ENCODE measurements at regions not wholly inside any gene's neighbourhood (a gene's known extent, or its start where the extent isn't known, plus 50 kb on each side); places are given as distances from the start of the nearest gene placed in this dataset.
A peak's percentile ranks its signal among the peaks of the same experiment; 100 is the strongest.

DNA sequence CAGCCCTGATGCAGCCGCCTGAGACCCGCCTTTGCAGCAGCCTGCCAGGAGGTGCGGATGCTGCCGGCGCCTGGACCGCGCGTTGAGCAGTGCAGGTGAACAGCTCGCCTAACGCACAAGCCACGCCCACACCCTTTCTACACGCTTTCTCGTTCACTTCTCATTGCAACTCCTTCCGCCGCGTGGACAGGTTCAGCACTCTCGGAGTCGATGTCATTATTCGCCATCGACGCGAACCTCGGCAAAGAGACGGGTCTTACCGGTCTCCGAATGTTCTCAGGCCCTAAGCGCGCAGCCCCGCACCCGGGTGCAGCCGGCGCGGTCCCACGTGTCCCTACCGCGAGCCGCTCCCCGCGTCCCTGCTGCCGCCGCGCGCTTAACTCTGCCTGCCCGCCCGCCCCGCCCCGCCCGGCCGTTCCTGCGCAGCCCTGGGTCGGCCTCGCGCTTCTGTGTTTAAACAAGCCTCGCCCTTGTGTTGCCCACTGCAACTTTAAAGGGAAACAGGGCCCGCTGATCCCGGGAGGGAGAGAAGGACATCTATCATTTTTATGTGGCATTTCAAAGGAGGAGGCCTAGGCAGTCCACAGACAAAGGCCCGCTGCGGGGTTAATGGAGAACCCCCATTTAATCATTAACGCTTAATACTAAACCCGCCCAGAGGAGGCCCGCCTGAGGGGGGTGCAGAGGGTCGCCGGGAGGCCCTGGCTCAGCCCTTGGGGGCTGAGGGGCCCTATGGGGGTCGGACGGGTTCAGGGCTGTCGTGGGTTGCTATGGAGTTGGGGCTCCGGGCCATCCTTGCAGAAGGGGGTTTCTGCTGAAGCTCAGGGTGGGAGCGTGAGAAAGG is 128.5 kb downstream of the WDR11 start:
- peak overlapping the region; percentile 39 for H3K4me3 ChIP-seq (ENCODE audit: insufficient read depth, low read depth, low read length)
- DNase-seq = peak; percentile 84
- H3K27me3 ChIP-seq (ENCODE audit: control insufficient read depth, insufficient read depth, low read length) = peaks cover 21% of the 10 kb centered on the region
- H3K36me3 ChIP-seq (replicated peaks; ENCODE audit: control insufficient read depth, insufficient read depth, low read length) = no peaks in the 10 kb centered on the region

DNA sequence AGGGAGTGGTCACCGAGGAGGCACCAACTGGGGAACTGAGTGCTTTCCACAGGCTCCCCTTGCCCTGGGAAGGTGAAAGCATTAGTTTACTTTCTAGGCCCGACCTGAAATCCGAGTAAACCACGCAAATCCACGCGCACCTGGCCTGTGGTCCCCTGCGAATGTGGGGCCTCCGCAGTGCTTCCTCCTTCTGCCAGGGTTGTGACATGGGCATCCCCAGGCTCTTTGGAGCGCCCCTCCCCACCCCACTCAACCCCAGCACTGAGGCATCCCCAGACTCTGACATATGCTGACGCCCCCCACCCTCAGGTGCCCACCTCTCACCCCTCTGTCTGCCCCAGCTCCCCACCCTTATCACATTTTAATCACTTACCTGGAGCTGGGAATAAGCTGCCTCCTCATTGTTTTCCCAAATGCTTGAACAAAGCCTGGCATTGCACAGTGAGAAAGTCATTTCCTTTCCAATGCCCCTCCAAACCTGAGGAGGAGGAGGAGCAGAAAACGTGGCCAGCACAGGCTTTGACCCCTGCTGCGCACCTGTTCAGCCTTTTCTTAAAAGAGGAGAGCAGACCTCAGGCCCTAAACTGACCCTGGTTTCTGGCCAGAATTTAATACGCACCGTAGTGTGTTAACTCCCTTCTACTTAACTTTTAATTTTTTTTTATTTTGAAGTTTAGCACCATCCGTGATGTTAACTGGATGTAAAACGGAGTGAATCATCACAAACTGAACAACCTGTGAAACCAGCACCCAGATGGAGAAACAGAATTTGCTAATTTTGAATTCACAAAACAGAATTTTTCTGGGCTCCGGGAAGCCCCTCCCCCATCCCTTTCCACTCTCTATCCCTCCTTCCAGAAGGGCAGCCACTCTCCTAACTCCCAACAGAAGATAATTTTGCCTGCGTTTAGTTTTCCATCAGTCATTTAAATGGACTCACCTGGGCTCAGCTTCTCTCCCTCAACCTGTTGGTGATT is 129.4 kb downstream of the WDR11 start:
- Histone ChIP-seq H3K27me3 (ENCODE audit: control insufficient read depth, insufficient read depth, low read length) (peaks cover 21% of the 10 kb centered on the region), H3K4me3 (ENCODE audit: insufficient read depth, low read depth, low read length) (peak overlapping the region; percentile 39; the same call in 1 of the 2 replicates), H3K36me3 (replicated peaks; ENCODE audit: control insufficient read depth, insufficient read depth, low read length) (no peaks in the 10 kb centered on the region)
- peak; percentile 67 for DNase-seq

- Histone ChIP-seq H3K36me3 (replicated peaks; ENCODE audit: control insufficient read depth, insufficient read depth, low read length) (no peaks in the 10 kb centered on the region), H3K4me3 (ENCODE audit: insufficient read depth, low read depth, low read length) (no peak overlapping the region)
- DNase-seq = peak; percentile 52
Measured at GRCh38 chr10:120981601-120982391, 130.6 kb downstream of the WDR11 start.

GRCh38 chr10:120982507-120982906 is 131.3 kb downstream of the WDR11 start:
- no peak overlapping the region for H3K4me3 ChIP-seq (ENCODE audit: insufficient read depth, low read depth, low read length)
- H3K36me3 ChIP-seq (replicated peaks; ENCODE audit: control insufficient read depth, insufficient read depth, low read length) = no peaks in the 10 kb centered on the region
- DNase-seq = peak; percentile 64
- H3K27me3 ChIP-seq (ENCODE audit: control insufficient read depth, insufficient read depth, low read length) = peaks cover 21% of the 10 kb centered on the region

More at GRCh38 chr10:120981601-120982391, 130.6 kb downstream of the WDR11 start:
- peaks cover 21% of the 10 kb centered on the region for H3K27me3 ChIP-seq (ENCODE audit: control insufficient read depth, insufficient read depth, low read length)

DNA sequence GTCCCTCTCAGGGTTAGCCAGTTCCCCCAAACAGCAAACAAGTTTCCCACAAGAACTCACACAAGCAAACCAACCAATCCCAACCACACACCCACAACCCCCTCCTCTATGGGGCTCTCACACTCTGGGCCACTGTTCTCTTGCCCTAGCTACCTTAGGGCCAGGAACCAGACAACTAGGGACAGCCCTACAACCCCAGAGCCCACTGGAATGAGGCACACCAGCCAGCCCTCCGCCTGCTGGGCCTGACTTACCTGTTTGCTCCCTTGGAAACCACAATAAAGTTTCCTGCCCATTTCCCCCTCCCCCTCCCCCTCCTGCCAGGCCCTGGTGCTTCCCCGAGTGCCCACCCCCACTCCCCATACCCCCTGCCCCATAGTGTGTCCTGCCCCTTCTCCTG is 132.6 kb downstream of the WDR11 start:
- Histone ChIP-seq H3K36me3 (replicated peaks; ENCODE audit: control insufficient read depth, insufficient read depth, low read length) (no peaks in the 10 kb centered on the region), H3K27me3 (ENCODE audit: control insufficient read depth, insufficient read depth, low read length) (peaks cover 19% of the 10 kb centered on the region), H3K4me3 (ENCODE audit: insufficient read depth, low read depth, low read length) (no peak overlapping the region)
- DNase-seq = no peak

- DNase-seq = no peak
- H3K27me3 ChIP-seq (ENCODE audit: control insufficient read depth, insufficient read depth, low read length) = peaks cover 14% of the 10 kb centered on the region
- no peaks in the 10 kb centered on the region for H3K36me3 ChIP-seq (replicated peaks; ENCODE audit: control insufficient read depth, insufficient read depth, low read length)
- H3K4me3 ChIP-seq (ENCODE audit: insufficient read depth, low read depth, low read length) = no peak overlapping the region
Measured at GRCh38 chr10:120984221-120984620, 133.1 kb downstream of the WDR11 start.

- Histone ChIP-seq H3K36me3 (replicated peaks; ENCODE audit: control insufficient read depth, insufficient read depth, low read length) (no peaks in the 10 kb centered on the region), H3K27me3 (ENCODE audit: control insufficient read depth, insufficient read depth, low read length) (no peaks in the 10 kb centered on the region), H3K4me3 (ENCODE audit: insufficient read depth, low read depth, low read length) (no peak overlapping the region)
- no peak for DNase-seq
Measured at GRCh38 chr10:120987359-120987758, 136.2 kb downstream of the WDR11 start.

DNA sequence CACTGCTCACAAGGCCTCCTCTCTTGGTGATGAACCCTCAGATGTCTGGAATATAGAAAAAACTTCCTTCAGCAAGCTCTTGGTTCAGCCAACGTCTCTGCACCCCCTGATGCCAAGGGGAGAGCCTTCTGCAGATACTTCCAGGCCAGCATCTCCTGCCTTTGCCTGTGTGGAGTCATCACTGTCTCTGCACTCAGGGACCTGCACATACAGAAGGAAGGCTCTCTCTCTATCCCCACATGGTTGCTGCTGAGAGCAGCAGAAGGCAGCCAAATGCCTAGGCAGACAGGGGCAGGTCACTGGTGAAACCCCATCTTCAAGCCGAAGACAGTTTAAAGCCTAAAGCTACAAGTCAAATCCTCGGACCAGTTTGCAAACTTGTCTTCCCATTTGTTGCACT is 137.6 kb downstream of the WDR11 start:
- no peak for DNase-seq
- H3K27me3 ChIP-seq (ENCODE audit: control insufficient read depth, insufficient read depth, low read length) = no peaks in the 10 kb centered on the region
- H3K36me3 ChIP-seq (replicated peaks; ENCODE audit: control insufficient read depth, insufficient read depth, low read length) = no peaks in the 10 kb centered on the region
- no peak overlapping the region for H3K4me3 ChIP-seq (ENCODE audit: insufficient read depth, low read depth, low read length)

DNA sequence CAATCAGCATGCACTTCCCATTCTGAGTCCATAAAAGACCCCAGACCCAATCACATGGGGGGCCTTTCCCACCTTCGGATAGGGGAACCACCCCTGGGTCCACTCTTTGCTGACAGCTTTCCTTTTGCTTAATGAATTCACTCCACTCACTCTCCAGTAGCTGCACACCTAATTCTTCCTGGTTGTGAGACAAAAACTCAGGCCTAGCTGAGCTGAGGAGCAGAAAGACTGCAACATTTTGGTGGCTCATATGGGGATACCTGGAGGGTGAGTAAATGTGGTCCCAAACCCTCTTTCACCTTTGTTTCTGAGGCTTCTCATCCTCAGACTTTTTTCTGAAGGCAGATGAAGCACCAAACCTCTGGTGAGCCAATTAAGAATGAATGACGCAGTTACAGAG is 138.1 kb downstream of the WDR11 start:
- Histone ChIP-seq H3K36me3 (replicated peaks; ENCODE audit: control insufficient read depth, insufficient read depth, low read length) (no peaks in the 10 kb centered on the region), H3K4me3 (ENCODE audit: insufficient read depth, low read depth, low read length) (no peak overlapping the region), H3K27me3 (ENCODE audit: control insufficient read depth, insufficient read depth, low read length) (no peaks in the 10 kb centered on the region)
- no peak for DNase-seq

- no peak for DNase-seq
- Histone ChIP-seq H3K4me3 (ENCODE audit: insufficient read depth, low read depth, low read length) (no peak overlapping the region), H3K36me3 (replicated peaks; ENCODE audit: control insufficient read depth, insufficient read depth, low read length) (no peaks in the 10 kb centered on the region), H3K27me3 (ENCODE audit: control insufficient read depth, insufficient read depth, low read length) (no peaks in the 10 kb centered on the region)
Measured at GRCh38 chr10:120989996-120990598, 138.9 kb downstream of the WDR11 start.

GRCh38 chr10:120990831-120991230 is 139.7 kb downstream of the WDR11 start:
- Histone ChIP-seq H3K27me3 (ENCODE audit: control insufficient read depth, insufficient read depth, low read length) (no peaks in the 10 kb centered on the region), H3K4me3 (ENCODE audit: insufficient read depth, low read depth, low read length) (no peak overlapping the region), H3K36me3 (replicated peaks; ENCODE audit: control insufficient read depth, insufficient read depth, low read length) (no peaks in the 10 kb centered on the region)
- DNase-seq = no peak

DNA sequence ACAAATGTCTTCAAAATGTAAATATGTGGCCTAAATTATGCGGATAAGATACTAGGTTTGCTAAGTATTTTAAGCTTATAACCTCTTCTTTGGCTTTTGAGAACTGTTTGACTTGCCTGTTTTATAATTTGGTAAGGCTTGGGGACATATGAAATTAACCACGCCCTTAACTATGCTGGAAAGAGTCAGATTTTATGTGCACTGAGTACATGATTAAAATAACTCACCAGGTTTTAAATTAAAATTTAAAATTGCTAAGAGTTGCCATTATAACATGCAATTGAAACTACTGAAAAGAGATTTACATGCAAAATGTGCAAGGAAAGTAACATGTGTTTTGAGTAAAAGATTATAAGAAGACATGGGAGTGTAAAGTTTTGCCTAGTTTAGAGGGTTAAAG is 141.9 kb downstream of the WDR11 start:
- H3K36me3 ChIP-seq (replicated peaks; ENCODE audit: control insufficient read depth, insufficient read depth, low read length) = no peaks in the 10 kb centered on the region

DNA sequence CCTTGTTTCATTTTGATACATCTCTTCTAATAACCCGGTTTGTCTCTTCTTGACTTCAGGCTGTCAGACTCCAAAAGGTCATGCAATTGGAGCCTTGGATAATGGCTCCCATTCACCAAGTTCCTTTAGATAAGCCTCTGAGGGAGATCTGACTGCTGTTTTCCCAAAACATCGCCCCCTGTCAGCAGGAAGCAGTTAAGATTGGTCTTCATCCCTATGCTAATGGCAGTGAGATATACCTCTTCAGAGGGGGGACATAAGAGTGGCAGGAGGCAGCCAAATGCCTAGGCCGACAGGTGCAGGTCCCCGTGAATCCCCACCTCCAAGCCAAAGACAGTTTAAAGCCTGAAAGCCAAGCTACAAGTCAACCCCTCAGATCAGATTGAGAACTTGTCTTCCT is 144.6 kb downstream of the WDR11 start:
- H3K4me3 ChIP-seq (ENCODE audit: insufficient read depth, low read depth, low read length) = no peak overlapping the region
- H3K36me3 ChIP-seq (replicated peaks; ENCODE audit: control insufficient read depth, insufficient read depth, low read length) = no peaks in the 10 kb centered on the region
- no peaks in the 10 kb centered on the region for H3K27me3 ChIP-seq (ENCODE audit: control insufficient read depth, insufficient read depth, low read length)
- DNase-seq = no peak

More for the DNA sequence above, 141.9 kb downstream of the WDR11 start:
- Histone ChIP-seq H3K4me3 (ENCODE audit: insufficient read depth, low read depth, low read length) (no peak overlapping the region), H3K27me3 (ENCODE audit: control insufficient read depth, insufficient read depth, low read length) (no peaks in the 10 kb centered on the region)
- DNase-seq = no peak
